Activated B cell treated with CpG ODN at 0.5 μM for 24 hours (primary cell): ENCODE measurements at regions not wholly inside any gene's neighbourhood (a gene's known extent, or its start where the extent isn't known, plus 50 kb on each side); places are given as distances from the start of the nearest gene placed in this dataset.
A peak's percentile ranks its signal among the peaks of the same experiment; 100 is the strongest.

Source experiments
- ATAC-seq: fragments of 200-7000 bp; cut with Tn5 transposase; one replicate; pipeline ENCODE4 v1.10.0; 2021; ENCODE audit warnings: low read depth, mild to moderate bottlenecking, moderate library complexity
- CTCF ChIA-PET: fragments of 350-600 bp; sonication (Branson Sonifier 250); formaldehyde crosslinking; loops from one replicate; lab custom pipeline; 2021; ENCODE audit warnings: antibody characterized with exemption; lab: Charles Lee
- POLR2A ChIA-PET: fragments of 350-600 bp; sonication (Branson Sonifier 250); formaldehyde crosslinking; loops from one replicate; lab custom pipeline; 2021; ENCODE audit warnings: antibody characterized with exemption; lab: Charles Lee
- DNase-seq: peaks from one replicate; pipeline ENCODE4 v3.0.0; 2022
- H3K27ac Mint-ChIP-seq: one replicate; pipeline ENCODE4 v1.8.0; 2020; ENCODE audit warnings: mixed read lengths
- H3K27me3 Mint-ChIP-seq: one replicate; pipeline ENCODE4 v1.8.0; 2021; ENCODE audit warnings: mixed read lengths
- H3K36me3 Mint-ChIP-seq: one replicate; pipeline ENCODE4 v1.8.0; 2021; ENCODE audit warnings: low read depth, mixed read lengths
- H3K4me1 Mint-ChIP-seq: one replicate; pipeline ENCODE4 v1.8.0; 2021; ENCODE audit warnings: mixed read lengths
- H3K4me3 Mint-ChIP-seq: one replicate; pipeline ENCODE4 v1.8.0; 2020; ENCODE audit warnings: mild to moderate bottlenecking, mixed read lengths
- H3K9me3 Mint-ChIP-seq: one replicate; pipeline ENCODE4 v1.8.0; 2020; ENCODE audit warnings: mixed read lengths
- intact Hi-C: fragments of 100-400 bp; cut with micrococcal nuclease; formaldehyde crosslinking; loops from one replicate; pipeline ENCODE4 v1.15.1; 2024
- TF ChIP-seq, protein P1 (sequence below): fragments of 200-600 bp; IDR thresholded peaks from one replicate; pipeline ENCODE4 v1.8.0; 2022; ENCODE audit warnings: antibody characterized with exemption, mild to moderate bottlenecking

- Mint-ChIP-seq H3K4me3 (no peak overlapping the region), H3K36me3 (no peaks in the 10 kb centered on the region), H3K27me3 (no peaks in the 10 kb centered on the region), H3K9me3 (no peaks in the 10 kb centered on the region), H3K4me1 (peaks cover 48% of the 10 kb centered on the region), H3K27ac (peak overlapping the region; percentile 50)
- TF ChIP-seq, protein P1, sequence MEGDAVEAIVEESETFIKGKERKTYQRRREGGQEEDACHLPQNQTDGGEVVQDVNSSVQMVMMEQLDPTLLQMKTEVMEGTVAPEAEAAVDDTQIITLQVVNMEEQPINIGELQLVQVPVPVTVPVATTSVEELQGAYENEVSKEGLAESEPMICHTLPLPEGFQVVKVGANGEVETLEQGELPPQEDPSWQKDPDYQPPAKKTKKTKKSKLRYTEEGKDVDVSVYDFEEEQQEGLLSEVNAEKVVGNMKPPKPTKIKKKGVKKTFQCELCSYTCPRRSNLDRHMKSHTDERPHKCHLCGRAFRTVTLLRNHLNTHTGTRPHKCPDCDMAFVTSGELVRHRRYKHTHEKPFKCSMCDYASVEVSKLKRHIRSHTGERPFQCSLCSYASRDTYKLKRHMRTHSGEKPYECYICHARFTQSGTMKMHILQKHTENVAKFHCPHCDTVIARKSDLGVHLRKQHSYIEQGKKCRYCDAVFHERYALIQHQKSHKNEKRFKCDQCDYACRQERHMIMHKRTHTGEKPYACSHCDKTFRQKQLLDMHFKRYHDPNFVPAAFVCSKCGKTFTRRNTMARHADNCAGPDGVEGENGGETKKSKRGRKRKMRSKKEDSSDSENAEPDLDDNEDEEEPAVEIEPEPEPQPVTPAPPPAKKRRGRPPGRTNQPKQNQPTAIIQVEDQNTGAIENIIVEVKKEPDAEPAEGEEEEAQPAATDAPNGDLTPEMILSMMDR = no peak
- intact Hi-C loops = no loop called here
- no peak for DNase-seq
- ChIA-PET CTCF (interaction anchor here (0.6 kb wide), 1 partner anchor 12 kb away, joined by 3 read pairs; no protein-coding TSS in a partner anchor), POLR2A (interaction anchor here (0.7 to 1.7 kb wide), 2 partner anchors 42 to 74 kb away, joined by 3 to 7 read pairs; partner anchors contain the start of gene JUN)
- peak; percentile 31 for ATAC-seq
These were observed 74.1 kb upstream of the JUN start for GRCh38 chr1:58857680-58858673.

DNA sequence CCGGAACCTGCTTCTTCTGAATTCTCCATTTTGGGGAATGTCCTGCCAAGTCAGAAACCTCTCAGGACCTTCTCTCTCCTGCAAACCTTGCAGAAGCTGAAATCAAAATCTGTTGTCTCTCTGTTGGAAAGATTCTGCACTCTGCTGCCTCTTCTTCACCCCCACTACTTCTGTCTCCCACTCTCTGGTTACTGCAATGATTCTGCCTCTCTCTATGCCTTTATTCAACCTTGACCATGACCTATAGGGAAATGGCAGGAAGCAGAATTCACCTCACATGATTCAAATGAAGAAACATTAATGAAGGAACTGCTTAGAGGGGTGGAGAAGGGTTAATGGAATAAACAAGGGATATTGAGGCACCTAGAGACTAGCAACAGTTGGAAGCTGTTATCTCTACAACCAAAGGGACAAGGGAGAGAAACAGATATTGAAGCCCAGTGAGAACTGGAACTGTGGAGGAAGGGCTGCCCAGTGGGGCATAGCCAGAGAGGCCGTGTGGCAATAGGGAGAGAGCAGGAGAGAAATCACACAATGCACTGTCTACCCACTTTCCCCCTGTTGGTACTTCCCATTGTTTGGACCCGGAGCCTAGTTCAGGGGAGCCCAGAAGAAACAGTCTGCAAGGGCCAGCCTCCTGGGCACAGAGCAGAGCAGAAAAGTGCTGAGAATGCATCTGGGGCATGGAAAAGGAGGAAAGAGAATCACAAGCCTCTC, 76.1 kb upstream of the JUN start:
- H3K27ac Mint-ChIP-seq = no peak overlapping the region
- ATAC-seq = no peak
- CTCF ChIA-PET = no interaction called here
- TF ChIP-seq, protein P1 = no peak
- intact Hi-C loops = no loop called here
- peaks cover 41% of the 10 kb centered on the region for H3K4me1 Mint-ChIP-seq
- no peaks in the 10 kb centered on the region for H3K9me3 Mint-ChIP-seq
- POLR2A ChIA-PET = no interaction called here
- H3K36me3 Mint-ChIP-seq = no peaks in the 10 kb centered on the region
- DNase-seq = no peak
- H3K4me3 Mint-ChIP-seq = no peak overlapping the region
- no peaks in the 10 kb centered on the region for H3K27me3 Mint-ChIP-seq

GRCh38 chr1:58861076-58861475, 77.2 kb upstream of the JUN start:
- H3K4me1 Mint-ChIP-seq = peaks cover 35% of the 10 kb centered on the region
- ChIA-PET CTCF (no interaction called here), POLR2A (no interaction called here)
- H3K27ac Mint-ChIP-seq = no peak overlapping the region
- H3K36me3 Mint-ChIP-seq = no peaks in the 10 kb centered on the region
- H3K4me3 Mint-ChIP-seq = no peak overlapping the region
- no peaks in the 10 kb centered on the region for H3K27me3 Mint-ChIP-seq
- intact Hi-C loops = no loop called here
- ATAC-seq (no peak), DNase-seq (no peak)
- H3K9me3 Mint-ChIP-seq = no peaks in the 10 kb centered on the region
- TF ChIP-seq, protein P1 = no peak

GRCh38 chr1:58861506-58861905, 77.7 kb upstream of the JUN start:
- CTCF ChIA-PET = no interaction called here
- intact Hi-C loops = no loop called here

More at GRCh38 chr1:58861506-58861905, 77.7 kb upstream of the JUN start:
- no peaks in the 10 kb centered on the region for H3K36me3 Mint-ChIP-seq
- H3K4me3 Mint-ChIP-seq = no peak overlapping the region
- H3K9me3 Mint-ChIP-seq = no peaks in the 10 kb centered on the region
- no peak for DNase-seq
- no peaks in the 10 kb centered on the region for H3K27me3 Mint-ChIP-seq
- ATAC-seq = no peak
- H3K27ac Mint-ChIP-seq = no peak overlapping the region
- TF ChIP-seq, protein P1 = no peak
- POLR2A ChIA-PET = no interaction called here
- H3K4me1 Mint-ChIP-seq = peaks cover 35% of the 10 kb centered on the region
